Inflammatory macrophage (primary cell): ENCODE measurements at regions not wholly inside any gene's neighbourhood (a gene's known extent, or its start where the extent isn't known, plus 50 kb on each side); places are given as distances from the start of the nearest gene placed in this dataset.
"Not testable (repeated sequence)": the region's sequence is repeated elsewhere in the genome, so short reads cannot be mapped to it uniquely, and the experiment has no call there.

Experiments
- DNase-seq, 2 donors: peaks; one replicate each; pipeline ENCODE4 v3.0.0-alpha.2; 2020 to 2022

DNA sequence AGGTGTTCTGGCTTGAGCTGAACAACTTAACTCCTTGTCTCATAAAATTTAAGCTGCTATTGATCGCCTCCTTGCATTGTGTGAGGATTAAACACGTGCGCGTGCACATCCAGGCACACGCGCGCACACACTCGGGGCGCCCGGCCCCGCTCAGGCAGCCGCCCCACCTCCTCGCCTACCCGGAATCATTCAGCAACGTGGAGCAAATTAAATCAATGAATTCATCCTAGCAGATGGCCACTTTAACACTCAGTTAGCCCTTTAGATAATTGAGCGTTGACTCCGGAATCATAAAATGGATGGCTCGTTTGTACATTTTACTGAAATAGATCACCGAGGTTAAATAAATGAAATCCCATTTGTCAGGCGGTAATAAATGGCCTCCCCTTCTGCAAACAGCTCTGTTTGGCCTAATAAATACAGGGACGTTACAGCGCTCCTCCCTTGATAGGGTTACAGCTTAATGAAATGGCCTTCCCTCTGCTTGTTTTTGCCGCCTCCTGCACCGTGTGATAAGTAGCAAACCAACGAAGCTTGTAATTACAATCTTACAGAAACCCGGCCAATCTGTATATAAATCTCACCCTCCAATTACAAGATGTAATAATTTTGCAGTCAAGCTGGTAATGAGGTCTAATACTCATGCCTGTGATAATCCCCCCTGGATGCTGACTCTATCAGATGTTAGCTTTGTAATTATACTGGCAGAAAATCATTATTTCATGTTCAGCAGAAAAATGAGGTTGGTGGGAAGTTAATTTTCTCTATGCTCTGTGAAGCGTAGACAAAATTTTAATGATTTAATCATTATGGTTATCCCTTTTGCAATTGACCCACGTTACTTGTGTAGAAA, 229.7 kb upstream of the IRX4 start:
- no peak for DNase-seq

DNA sequence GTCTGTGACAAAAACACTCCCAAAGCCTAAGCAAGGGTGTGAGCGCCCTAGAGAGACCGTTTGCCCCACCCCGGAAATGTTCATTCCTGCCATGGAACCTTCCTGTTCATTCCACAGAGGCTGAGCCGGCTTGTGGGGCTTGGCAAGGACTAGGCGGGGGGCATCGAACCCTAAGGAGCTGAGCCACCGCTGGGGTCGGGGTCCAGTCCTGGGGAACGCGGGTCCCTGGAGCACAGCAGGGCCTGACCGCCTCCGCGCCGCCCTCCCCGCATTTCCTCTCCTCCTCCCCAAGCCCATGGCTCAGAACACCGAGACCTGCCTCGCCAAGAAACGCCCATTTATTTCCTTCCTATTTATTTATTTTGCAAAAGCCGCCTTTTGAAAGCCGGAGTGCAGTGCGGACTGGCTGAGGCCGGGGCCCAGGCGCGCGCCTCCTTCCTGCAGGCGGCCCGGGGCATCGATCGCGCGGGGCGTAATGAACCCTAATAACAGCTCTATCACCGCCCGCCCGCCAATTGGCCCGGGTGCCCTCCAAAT, 228.9 kb upstream of the IRX4 start:
- DNase-seq = no peak

DNA sequence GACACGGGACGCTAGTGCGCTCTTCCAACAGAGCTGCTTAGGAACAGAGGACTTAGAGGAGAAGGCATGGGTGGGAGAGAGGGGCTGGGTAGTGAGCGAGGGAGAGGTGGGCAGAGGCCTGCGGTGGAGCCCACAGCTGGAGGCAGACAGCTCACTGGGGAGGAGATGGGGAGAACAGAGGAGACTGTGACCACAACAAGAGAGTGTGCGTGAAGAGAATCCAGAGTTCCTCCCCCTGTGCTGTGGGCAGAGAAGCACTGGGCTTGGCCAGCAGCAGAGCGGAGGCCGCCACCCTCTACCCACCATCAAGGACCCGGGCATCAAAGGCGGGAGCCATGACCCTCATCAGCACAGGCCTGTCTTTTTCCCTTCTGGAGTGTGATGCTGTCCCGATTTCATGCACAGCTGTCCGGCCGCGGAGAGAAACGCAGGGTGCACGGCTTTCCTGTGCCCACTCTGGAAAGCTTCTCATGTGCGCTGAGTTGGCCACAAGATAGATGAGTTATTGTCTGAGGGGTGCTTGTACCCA, 228.3 kb upstream of the IRX4 start:
- DNase-seq = no peak

DNA sequence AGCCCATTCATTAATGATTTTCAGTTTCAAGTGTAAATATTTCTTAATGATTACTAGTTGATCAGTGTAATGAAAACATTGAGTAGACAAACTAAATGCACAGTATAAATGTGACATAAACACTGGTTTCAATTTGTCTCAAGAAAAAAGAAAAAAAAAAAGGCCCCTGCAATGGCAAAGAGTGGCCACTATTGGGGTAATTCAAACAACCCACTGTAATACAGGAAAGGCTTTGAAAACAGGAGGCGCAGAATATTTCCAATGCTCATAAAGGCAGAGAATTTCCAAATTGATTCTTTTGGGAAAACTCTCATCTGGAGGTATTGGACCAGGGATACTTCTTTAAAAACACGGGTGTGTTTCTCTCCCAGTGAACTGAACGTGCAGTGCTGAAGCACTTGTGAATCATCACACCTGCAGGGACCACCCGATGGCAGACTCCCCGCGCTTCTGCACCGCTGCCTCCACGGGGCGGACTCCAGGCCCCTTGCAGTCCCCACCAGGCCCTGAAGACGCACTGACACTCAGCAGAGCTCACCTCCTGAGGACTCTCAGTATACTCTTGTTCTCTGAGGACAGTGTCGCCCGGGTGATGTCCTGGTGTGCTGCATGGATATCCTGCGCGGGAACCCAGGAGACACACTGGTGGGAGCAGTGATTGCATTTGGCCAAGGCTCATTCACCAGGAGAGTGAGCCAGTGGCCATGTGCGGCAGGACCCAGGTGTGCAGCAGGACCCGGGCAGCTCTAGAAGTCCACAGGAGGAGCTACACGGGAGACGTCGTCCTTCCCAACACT, 227.6 kb upstream of the IRX4 start:
- no peak for DNase-seq

DNA sequence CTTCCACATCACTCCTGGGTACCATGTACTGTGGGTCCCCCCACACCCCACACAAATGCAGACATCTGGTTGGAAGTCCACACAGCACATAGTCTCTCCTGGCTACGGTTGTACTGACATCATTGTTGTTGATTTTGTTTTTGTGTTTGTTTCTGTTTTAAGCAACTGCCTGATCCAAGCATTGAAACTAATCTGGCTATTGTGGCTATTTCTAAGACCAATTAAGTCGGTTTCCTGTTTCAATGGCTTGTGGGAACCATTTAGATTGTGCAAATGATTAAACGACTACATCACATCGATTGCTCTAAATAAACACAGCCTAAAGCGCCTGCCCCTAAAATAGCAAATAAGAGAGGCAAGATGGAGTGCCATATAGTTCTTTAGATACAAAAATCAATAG, 226.8 kb upstream of the IRX4 start:
- DNase-seq = no peak

DNA sequence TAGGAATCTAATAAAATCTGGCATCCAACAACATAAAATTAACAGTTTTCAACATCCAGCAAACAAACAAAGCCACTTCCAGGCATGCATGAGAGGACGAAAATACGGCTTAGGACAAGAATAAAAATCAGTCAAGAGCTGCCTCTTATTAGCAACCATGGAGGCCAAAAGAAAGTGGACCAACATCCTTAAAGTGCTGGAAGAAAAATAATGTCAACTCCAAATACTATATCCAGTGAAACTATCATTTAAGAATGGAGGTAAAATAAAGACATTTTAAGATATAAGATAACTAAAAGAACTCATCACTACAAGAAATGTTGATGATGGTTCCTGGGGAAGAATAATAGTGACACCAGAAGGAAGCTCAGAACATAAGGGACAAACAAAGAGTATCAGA, 224.0 kb upstream of the IRX4 start:
- no peak for DNase-seq

DNA sequence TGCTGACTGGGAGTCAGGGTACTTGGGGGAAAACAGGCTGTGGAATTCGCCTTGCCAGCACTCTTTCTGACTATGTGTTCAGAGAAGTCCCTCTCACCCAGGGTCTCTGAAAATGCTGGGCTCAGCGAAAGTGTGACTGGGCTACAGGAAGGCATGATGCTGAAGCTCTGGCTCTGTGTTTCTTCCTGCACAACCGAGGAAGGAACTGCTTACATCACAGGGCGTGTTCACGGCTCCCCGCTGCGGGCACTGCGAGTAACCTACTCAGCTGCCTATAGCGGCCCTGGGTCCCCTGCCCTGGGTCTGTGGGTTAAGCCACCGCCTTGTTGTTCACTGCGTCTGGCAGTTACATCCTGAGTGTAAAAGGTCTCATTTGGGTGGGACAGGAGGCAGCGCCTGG, 222.4 kb upstream of the IRX4 start:
- no peak for DNase-seq

DNA sequence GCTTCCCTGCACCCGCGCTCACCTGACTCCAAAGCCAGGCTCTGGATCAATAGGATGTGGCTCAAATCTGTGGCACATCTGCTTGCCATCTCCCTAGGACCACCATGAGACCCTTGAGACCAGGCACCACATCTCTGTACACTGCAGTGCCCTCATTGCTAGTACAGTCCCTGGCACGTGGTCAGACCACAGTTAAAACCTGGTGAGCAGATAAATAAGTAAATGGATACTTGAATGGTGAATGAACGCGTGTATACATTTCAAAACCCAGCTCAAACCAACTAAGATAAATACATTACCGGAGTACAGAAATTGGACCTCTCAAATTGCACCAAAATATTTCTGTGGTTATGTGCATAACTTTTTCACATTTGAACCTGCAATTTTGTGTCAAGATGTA, 221.2 kb upstream of the IRX4 start:
- DNase-seq = no peak

DNA sequence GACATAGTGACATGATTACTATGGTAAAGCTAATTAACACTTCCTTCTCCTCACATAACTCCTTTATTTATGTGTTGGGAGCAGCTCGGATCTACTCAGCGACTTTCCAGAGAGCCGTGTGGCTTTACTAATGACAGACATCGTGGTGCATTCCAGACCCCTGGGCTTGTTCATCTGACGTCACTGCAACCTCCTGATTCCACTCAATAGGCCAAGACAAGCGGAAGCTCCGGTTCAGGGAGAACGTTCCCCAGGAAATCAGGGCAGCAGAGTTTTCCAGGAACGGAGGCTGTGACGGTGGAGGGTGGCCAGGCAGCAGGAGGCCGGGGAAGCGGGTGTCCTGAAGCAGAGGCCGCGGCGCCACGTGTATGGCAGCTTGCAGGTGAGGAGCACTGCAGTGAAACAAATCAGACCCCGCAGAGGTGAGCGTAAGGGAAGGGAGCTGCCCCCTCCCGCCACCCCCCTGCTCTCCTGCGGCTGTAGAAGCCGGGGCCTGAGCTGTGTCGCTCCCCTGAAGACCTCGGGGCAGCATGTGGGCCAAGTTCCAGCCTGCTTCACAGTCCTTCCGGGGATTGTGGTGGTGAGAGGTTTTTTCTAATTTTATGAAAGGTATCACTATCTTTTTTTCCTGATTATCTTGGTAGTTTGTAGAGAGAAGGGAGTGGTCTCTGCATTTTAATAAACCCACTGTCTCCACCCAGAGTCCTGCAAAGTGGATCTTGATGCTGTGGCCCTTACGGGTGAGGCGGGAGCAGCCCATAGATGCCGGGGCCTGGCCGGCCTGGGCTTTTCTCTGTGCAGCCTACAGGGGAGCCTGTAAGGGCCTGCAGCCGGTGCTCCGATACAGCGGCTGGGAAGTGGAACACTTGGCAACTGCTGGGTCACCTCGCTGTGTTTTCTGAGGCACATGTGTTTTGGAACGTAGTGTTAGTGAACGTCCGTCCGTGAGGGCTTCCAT, 220.4 kb upstream of the IRX4 start:
- DNase-seq = no peak

DNA sequence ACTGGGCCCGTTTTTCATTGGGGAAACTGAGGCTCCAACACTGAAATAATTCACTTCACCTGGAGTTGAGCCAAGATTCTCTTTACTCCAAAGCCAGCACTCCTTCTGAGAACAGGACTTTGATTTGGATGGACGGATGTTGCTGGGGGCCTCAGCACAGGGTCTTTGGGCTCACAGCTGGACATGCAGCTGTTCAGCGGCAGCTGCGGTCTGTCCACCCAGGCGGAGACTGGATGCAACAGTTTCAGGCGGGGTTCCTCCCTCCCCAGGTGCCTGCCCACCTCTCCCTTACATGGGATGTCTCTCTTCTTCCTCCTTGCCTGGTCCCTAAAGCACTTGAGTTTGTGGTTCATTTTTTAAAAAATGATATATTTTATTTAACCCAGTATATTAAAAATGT, 219.0 kb upstream of the IRX4 start:
- DNase-seq = no peak

DNA sequence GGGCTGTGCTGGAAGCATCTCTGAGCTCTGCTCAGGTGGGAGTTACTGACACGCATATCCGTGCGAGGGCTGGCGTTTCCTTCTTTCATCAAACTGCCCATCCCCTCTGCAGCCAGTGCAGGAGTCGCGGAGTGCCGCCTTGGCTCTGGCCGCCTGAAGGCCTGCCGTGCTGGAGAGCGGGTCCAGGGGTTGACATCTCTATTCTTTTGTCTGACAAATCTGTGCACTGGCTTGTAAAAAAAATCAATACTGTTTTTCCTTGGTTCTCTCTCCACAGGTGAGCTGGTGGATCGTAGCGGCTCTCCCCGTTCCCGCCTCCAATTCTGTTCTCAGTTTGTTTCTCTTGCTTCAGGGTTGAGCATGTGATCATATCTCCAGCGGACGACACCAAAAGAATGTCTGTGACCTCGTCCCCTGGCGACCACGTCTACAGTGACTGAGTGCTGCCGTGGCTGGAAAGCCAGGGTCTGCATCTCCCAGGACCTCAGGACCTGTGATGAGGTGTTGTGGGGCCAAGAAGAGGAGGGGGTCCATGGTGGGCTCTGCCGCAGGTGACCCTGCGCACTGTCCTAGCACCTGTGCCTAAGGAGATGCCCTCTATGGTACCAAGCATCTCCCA, 214.3 kb upstream of the IRX4 start:
- DNase-seq = no peak

DNA sequence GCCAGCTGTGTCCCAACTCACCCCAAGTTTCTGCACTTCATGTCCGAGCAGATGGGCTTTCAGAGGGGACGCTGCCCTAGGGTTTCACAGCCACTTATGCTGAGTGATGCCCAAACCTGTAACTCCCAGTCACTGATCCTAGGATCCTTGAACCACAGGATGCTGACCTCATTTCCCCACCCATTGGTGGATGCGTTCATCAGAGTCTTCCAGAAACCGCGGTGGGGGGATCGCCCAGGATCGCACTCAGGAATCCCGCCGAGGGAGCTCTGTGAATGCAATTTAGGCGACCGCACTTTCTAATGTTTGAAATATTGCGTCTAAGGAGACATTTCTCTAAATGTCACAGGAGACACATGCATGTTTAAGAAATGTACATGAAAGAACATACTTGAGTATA, 212.3 kb upstream of the IRX4 start:
- no peak for DNase-seq

DNA sequence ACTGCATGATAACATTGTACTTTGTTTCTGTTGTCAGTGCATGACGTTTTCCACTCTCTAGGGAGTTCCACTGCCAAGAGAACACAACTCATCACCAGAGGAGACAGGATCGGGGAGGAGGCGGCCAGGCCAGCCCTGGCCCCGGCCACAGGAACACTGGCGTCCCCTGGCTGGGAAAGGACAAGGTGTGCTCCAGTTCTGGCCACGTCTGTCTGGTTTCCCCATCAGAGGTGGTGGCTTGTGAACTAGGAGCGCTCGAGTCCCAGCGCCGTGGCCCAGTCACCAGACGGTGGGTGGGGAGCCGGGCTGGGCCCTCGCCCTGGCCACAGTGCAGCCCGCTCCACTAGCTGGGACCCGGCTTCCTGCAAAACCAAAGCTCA, 211.9 kb upstream of the IRX4 start:
- no peak for DNase-seq

DNA sequence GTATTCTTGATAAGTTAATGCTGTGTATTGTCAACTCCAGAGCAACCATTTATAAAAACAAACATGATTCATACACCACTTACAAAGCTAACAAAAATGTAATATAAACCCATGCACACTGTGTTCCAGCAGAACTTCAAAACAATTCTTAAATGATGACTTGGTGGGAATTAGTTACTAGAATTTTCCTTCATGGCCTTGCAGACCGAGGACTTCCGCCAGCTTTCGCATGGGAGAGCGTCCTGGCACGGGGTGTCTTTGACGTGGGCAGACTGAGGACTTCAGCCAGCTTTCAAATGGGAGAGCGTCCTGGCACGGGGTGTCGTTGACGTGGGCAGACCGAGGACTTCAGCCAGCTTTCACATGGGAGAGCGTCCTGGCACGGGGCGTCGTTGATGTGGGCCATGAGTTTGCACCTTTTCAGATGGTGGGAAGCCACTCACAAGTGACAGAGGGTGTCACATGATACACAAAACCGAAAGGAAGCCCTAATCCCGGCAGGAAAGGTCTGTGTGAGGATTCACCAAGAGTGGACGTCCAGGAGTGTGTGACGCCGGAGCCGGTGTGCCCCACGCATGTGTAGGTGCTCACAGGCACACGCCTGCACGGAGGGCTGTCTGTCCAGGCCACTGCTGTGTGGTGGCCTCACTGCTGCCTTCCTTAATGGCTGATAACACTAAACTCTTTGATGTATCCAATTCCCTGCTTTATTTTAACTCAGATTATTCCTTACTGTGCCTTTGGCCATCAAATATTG, 211.3 kb upstream of the IRX4 start:
- DNase-seq = no peak

DNA sequence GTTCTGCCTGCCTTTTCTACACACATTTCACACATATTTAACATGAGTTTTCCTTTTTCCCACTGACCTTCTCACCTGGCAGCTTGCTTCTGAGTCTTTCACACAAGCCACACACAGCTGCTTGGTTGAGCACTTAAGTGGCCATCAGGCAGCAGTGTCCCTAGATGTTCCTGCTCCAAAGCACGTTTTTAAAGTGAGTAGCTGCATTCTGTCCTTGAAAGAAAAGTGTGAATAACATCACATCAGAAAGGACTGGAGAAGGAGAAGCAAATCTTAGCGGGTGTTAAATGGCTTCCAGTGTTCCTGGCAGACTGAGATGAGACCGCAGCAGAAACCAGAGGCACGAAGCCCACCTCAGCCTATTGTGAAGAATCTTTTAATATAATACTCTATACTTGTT, 209.2 kb upstream of the IRX4 start:
- no peak for DNase-seq

DNA sequence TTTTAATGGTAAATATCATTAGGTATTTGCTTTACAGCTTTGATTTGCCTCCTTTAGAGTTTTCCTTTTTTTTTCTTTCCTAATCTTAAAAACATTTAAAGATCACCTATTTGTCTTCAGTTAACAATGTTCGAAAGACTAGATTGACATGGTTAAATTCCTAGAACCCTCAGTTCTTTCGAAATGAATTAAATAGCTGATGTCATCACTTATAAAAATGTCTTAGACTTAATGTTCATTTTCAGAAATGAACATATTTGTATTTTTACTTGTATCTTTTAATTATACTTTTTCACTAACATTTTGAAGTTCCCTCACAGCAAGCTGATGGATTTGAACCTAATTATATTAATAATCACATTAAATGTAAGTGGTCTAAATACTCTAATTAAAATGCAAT, 205.3 kb upstream of the IRX4 start:
- no peak for DNase-seq

DNA sequence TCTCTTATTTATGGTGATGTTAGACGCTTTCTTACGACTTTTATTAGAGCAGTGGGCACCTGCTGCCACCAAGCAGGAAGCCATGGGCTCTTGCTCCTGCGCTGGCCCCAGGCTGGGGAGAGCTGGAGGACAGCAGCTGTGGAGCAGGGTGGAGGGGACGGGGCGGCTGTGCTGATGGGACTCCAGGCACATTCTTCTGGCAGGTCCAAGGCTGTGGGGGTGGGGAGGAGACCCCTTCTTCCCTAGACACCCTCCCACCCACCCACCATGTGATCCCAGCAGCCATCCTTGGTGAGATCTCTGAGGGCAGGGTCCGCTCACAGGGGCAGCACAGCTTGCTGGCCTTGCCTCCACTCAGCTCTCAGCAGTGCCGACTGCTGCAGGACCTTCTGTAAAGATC, 192.6 kb upstream of the IRX4 start:
- DNase-seq = no peak

DNA sequence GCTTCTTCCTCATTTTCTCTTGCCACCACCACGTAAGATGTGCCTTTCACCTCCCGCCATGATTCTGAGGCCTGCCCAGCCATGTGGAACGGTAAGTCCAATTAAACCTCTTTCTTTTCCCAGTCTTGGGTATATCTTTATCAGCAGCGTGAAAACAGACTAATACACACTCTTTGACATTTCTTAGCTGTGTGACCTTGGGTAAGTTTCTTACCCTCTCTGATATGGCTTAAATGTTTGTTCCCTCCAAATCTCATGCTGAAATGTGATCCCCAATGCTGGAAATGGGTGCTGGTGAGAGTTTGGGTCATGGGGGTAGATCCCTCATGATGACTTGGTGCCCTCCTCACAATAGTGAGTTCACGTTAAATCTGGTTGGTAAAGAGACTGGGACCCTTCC, 188.8 kb upstream of the IRX4 start:
- DNase-seq = no peak

DNA sequence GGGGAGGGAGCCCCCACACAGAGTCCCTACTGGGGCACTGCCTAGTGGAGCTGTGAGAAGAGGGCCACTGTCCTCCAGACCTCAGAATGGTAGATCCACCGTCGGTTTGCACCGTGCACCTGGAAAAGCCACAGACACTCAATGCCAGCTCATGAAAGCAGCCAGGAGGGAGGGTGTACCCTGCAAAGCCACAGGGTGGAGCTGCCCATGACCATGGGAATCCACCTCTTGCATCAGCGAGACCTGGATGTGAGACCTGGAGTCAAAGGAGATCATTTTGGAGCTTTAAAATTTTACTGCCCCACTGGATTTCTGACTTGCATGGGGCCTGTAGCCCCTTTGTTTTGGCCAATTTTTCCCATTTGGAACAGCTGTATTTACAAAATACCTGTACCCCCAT, 188.1 kb upstream of the IRX4 start:
- DNase-seq = not testable (repeated sequence)

DNA sequence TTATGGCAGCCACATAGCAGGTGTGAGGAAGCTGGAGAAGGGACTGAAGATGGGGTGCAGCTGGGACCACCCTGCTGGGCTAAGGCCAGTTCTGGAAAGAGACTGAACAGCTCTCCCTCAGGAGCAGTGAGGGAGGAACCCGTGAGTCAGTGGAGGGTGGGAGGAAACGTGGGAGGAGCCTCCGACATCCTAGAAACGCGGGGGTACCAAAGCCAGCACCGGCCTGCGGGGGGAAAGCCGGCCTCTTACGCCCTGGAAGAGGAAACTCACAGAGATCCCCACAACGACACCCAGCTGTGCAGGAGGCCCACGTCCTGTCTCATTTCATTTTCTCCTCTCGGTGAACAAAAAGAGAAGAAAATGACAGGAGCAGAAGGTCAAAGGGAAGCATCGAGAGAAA, 185.8 kb upstream of the IRX4 start:
- DNase-seq = no peak

DNA sequence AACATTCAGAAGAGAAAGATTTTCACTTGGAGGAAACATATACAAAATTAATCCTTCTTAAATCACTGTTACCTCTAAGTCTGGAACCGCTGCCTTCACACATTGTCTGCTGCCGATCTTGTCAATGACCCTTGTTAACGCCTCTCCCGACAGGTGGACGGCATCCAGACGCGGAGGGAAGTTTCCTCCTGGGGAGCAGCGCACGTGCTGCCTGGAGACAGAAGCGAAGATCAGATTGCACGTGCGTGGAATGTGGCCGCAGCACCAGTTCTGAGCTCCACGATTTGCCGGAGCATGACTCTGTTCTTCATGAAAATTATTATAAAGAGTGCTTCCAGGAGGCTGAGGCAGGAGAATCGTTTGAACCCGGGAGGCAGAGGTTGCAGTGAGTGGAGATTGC, 183.6 kb upstream of the IRX4 start:
- DNase-seq = no peak
